HepG2 (cell line): ENCODE measurements at regions not wholly inside any gene's neighbourhood (a gene's known extent, or its start where the extent isn't known, plus 50 kb on each side); places are given as distances from the start of the nearest gene placed in this dataset.

Source experiments
- BORCS8-MEF2B ChIP-seq: sonication (generic); formaldehyde crosslinking; IDR thresholded peaks from 2 replicates; pipeline ENCODE4 v1.8.0; 2022; ENCODE audit warnings: mild to moderate bottlenecking, missing genetic modification reagents
- FOSL2 ChIP-seq: sonication (generic); formaldehyde crosslinking; IDR thresholded peaks from 2 replicates; pipeline ENCODE4 v1.4.0; 2020; ENCODE audit warnings: missing genetic modification reagents
- HDAC2 ChIP-seq: sonication (generic); formaldehyde crosslinking; IDR thresholded peaks from 2 replicates; pipeline ENCODE4 v1.4.0; 2020; ENCODE audit warnings: missing genetic modification reagents
- MIER2 ChIP-seq: IDR thresholded peaks from 2 replicates; pipeline ENCODE4 v1.6.1; 2016; ENCODE audit warnings: missing biosample characterization, missing genetic modification reagents
- PATZ1 ChIP-seq: sonication (generic); formaldehyde crosslinking; IDR thresholded peaks from 2 replicates; pipeline ENCODE4 v1.4.0; 2020; ENCODE audit warnings: missing genetic modification reagents
- TEF ChIP-seq: sonication (generic); formaldehyde crosslinking; IDR thresholded peaks from 2 replicates; pipeline ENCODE4 v1.5.0; 2020; ENCODE audit warnings: missing genetic modification reagents
- TFDP1 ChIP-seq: IDR thresholded peaks from 2 replicates; pipeline ENCODE4 v1.6.1; 2016; ENCODE audit warnings: missing compliant biosample characterization, missing genetic modification reagents, borderline replicate concordance
- TFE3 ChIP-seq: IDR thresholded peaks from 2 replicates; pipeline ENCODE4 v1.6.1; 2016
- ZNF337 ChIP-seq: sonication (generic); formaldehyde crosslinking; IDR thresholded peaks from 2 replicates; pipeline ENCODE4 v1.5.1; 2020; ENCODE audit warnings: missing genetic modification reagents, low read depth, mild to moderate bottlenecking, borderline replicate concordance
- ZNF33B ChIP-seq: sonication (generic); formaldehyde crosslinking; IDR thresholded peaks from 2 replicates; pipeline ENCODE4 v1.5.1; 2020; ENCODE audit warnings: mild to moderate bottlenecking, missing genetic modification reagents
- ZNF598 ChIP-seq: sonication (generic); formaldehyde crosslinking; IDR thresholded peaks from 2 replicates; pipeline ENCODE4 v1.5.1; 2020; ENCODE audit warnings: mild to moderate bottlenecking, missing genetic modification reagents, borderline replicate concordance
- ZNF687 ChIP-seq: sonication (generic); formaldehyde crosslinking; IDR thresholded peaks from 2 replicates; pipeline ENCODE4 v1.5.1; 2020; ENCODE audit warnings: mild to moderate bottlenecking, missing genetic modification reagents, moderate library complexity
- ZSCAN20 ChIP-seq: sonication (generic); formaldehyde crosslinking; IDR thresholded peaks from 2 replicates; pipeline ENCODE4 v1.4.0; 2020; ENCODE audit warnings: missing genetic modification reagents, mild to moderate bottlenecking, borderline replicate concordance
- ZSCAN21 ChIP-seq: sonication (generic); formaldehyde crosslinking; IDR thresholded peaks from 2 replicates; pipeline ENCODE4 v1.8.0; 2022; ENCODE audit warnings: mild to moderate bottlenecking, missing genetic modification reagents, moderate library complexity, borderline replicate concordance

DNA sequence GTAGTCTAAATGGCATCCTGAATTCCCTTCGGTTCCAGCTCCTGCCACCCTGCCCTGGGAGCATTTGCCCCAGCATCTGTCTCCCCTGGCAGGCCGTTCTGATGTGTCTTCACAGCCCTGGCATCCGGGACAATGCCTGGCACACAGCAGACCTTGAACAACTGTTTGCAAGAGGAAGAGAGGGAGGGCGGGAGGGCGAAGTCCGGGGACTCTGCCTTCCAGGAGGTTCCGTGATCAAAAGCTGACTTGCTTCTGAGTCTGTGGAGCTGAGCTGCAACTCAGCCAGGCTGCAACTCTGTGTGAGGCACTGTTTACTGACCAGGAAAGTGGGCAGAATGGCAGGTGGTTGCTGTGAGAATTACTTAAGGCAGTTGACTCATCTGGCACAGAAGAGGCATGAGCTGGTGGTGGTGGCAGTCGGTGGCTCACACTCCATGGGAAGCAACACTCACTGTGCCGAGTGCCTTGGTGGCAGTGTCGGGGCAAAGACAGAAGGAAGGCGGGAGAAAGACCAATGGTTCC is 61.1 kb upstream of the DLK1 start (continued):
- TF ChIP-seq TEF (no peak), FOSL2 (CRISPR knock-in tag) (peak; percentile 58; the same call in 1 of the 2 replicates), ZNF33B (CRISPR knock-in tag) (no peak), ZSCAN21 (CRISPR knock-in tag) (peak; percentile 40; the same call in 1 of the 2 replicates), ZNF337 (CRISPR knock-in tag) (no peak), BORCS8-MEF2B (peak; percentile 32; the same call in 1 of the 2 replicates), ZSCAN20 (CRISPR knock-in tag) (no peak), ZNF598 (CRISPR knock-in tag) (no peak), TFE3 (CRISPR knock-in tag) (no peak), PATZ1 (CRISPR knock-in tag) (0 out of 2 replicates have a peak, but pooled peaks have one; percentile 5), TFDP1 (peak; percentile 20; the same call in 1 of the 2 replicates), MIER2 (CRISPR knock-in tag) (no peak), ZNF687 (CRISPR knock-in tag) (peak; percentile 82), HDAC2 (CRISPR knock-in tag) (peak; percentile 74)
